ENCODE measurements at regions not wholly inside any gene's neighbourhood (a gene's known extent, or its start where the extent isn't known, plus 50 kb on each side); places are given as distances from the start of the nearest gene placed in this dataset.
A peak's percentile ranks its signal among the peaks of the same experiment; 100 is the strongest.
"Not testable (repeated sequence)": the region's sequence is repeated elsewhere in the genome, so short reads cannot be mapped to it uniquely, and the experiment has no call there.

- not testable (repeated sequence) for DNase-seq (ENCODE audit: low read depth in 3 of 3, low spot score in 2 of 3)
Measured at GRCh38 chr6:27047725-27048124, 199.8 kb upstream of the PRSS16 start.

DNA sequence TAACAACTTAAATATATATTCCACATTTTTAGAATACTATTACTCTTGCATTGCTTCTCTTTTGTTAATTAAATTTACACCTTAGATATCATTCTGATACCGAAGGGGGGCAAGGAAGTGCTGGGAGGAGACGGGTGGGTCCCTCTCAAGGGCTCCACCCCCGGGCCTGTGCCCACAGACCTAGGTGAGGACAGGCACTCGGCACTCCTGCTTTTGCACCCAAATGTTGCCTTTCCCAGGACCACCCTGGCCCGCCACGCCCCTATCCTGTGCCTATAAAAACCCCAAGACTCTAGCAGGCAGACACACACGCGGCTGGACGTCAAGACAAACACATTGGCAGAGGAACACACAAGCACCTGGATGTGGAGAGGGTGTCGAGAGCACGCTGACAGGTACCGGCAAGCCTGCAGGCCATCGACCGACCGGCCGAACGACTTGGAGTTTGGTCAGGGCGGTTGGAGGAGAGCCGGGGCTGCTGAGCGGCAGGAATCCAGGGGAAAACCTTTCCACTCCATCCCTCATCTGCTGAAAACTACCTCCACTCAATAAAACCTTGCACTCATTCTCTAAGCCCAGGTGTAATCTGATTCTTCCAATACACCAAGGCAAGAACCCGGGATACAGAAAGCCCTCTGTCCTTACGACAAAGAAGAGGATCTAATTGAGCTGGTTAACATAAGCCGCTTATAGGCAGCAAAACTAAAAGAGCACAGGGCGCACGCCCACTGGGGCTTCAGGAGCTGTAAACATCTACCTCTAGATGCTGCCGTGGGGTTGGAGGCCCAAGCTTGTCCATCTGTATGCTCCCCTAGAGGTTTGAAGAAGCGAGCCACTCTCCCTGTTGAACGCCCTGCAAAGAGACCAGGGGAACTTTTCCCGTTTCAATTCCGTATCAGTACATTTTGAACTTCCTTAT is 197.4 kb upstream of the PRSS16 start:
- DNase-seq (ENCODE audit: low read depth in 3 of 3, low spot score in 2 of 3) = no peak

- DNase-seq (ENCODE audit: low read depth in 3 of 3, low spot score in 2 of 3) = not testable (repeated sequence)
Measured at GRCh38 chr6:27052082-27052730, 195.3 kb upstream of the PRSS16 start.

GRCh38 chr6:27052731-27053082 is 194.8 kb upstream of the PRSS16 start:
- no peak for DNase-seq (ENCODE audit: low read depth in 3 of 3, low spot score in 2 of 3)

DNA sequence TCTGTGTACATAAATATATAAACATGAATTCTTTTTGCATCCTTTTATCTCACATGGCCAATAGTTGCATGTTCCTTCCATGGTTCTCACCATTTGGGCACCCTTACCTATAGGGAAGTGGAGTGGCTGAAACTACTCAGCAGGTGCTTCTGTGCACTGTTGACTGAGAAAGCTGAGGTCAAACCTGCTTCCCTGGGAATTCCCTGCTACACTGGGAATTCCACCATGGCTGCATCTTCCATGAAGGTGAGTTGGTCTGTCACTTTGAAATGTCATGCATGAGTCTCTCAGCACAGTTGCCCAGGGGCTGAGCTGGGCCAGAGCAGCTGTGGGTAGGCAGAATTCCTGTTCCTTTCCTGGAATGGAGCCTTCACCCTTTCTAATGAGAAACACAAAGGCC is 193.8 kb upstream of the PRSS16 start:
- no peak for DNase-seq (ENCODE audit: low read depth in 3 of 3, low spot score in 2 of 3)

- DNase-seq (ENCODE audit: low read depth in 3 of 3, low spot score in 2 of 3) = no peak
Measured at GRCh38 chr6:27056615-27057014, 190.9 kb upstream of the PRSS16 start.

- no peak for DNase-seq (ENCODE audit: low read depth in 3 of 3, low spot score in 2 of 3)
Measured at GRCh38 chr6:27059621-27060425, 187.7 kb upstream of the PRSS16 start.

DNA sequence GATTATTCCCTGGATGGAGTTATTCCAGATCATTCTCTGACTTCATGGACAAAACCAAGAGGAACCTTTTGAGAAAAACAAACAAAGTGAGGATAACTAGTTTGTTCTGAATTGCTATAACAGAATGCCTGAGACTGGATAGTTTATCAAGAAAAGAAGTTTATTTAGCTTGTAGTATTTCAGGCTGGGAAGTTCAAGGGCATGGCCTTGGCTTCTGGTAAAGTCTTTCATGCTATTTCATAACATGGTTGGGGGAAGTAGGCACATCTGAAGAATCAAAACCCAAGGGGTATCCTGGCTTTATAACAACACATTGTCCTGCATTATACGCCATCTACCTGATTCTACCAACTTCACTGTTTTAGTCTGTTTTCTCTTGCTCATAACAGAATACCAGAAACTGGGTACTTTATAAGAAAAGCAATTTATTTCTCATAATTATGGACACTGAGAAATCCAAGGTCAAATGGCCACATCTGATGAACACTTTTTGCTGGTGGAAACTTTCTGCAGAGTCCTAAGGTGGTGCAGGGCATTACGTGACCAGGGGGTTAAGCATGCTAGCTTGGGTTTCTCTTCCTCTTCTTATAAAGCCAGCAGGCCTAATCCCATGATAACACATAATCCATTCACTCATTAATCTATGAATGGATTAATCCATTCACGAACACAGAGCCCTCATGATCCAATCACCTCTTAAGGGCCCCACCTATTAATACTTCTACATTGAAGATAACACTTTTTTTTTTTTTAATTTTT is 186.1 kb upstream of the PRSS16 start:
- no peak for DNase-seq (ENCODE audit: low read depth in 3 of 3, low spot score in 2 of 3)

GRCh38 chr6:27062755-27063154 is 184.7 kb upstream of the PRSS16 start:
- no peak for DNase-seq (ENCODE audit: low read depth in 3 of 3, low spot score in 2 of 3)

GRCh38 chr6:27065183-27065582 is 182.3 kb upstream of the PRSS16 start:
- no peak for DNase-seq (ENCODE audit: low read depth in 3 of 3, low spot score in 2 of 3)

DNA sequence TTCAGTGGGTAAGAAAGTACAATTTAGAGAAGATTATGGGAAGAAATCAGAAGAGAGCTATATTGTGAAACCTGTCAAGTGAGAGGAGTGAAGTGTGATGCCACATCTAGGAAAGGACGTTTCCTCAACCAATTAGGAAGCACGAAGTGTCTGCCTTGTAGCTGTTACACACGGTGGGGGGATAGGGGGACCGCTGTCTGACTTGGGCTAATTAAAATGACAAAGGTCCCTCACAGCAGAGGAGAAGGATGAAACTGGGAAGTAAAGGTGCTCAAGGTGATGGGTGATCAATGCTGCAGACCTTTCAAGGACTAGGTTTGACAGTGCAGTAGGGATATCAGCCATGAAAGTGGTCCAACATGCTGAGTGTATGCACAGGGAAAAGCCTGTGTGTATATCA is 181.1 kb upstream of the PRSS16 start:
- no peak for DNase-seq (ENCODE audit: low read depth in 3 of 3, low spot score in 2 of 3)

- no peak for DNase-seq (ENCODE audit: low read depth in 3 of 3, low spot score in 2 of 3)
Measured at GRCh38 chr6:27066802-27067201, 180.7 kb upstream of the PRSS16 start.

GRCh38 chr6:27073441-27073840 is 174.1 kb upstream of the PRSS16 start:
- DNase-seq (ENCODE audit: low read depth in 3 of 3, low spot score in 2 of 3) = no peak

DNA sequence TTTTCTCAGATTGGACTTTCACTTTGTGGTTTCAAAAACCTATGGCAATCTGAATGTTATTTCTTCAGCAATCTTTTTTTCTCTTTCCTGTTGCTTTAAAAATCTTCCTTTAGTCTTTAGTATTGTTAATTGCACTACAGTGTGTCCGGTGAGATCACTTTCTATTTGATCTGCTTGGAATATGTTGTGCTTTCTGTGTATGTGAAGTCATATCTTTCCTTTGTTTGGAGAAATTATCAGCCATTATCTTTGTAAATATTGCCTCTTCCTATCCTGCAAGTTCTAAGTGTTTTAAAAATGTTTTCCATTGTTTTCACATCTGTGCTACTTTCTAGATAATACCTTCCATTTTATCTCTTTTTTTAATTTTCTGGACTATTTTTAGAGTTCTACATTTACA is 171.4 kb upstream of the PRSS16 start:
- DNase-seq (ENCODE audit: low read depth in 3 of 3, low spot score in 2 of 3) = no peak

DNA sequence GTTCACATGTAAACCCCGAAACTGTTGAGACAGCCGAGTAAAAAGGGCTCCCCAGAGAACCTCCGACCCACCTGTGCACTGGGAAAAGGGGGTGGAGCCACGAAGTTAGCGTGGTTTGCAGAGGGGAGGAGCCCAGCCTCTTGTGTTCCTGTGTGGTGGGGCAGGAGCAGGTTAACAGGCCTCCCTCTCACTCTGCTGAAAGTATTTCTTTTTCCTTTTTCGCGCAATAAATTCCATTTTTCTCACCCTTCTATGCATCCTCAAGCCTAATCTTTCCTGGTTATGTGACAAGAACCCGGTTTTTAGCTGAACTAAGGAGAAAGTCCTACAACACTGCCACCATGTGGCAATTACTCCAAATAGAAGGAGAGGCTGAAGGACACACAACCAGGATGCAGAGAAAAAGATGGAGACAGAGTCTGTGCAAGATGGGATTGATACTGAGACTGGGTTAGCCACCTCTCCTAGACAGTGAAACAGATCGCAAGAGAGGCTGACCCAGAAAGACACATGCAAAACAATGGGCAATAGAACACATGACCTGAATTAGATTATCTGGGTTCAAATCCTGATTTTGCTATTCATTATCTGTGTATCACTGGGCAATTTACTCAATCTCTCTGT is 168.7 kb upstream of the PRSS16 start:
- DNase-seq (ENCODE audit: low read depth in 3 of 3, low spot score in 2 of 3) = peak; percentile 39 to 67 (median 58)

- no peak for DNase-seq (ENCODE audit: low read depth in 3 of 3, low spot score in 2 of 3)
Measured at GRCh38 chr6:27081188-27081587, 166.3 kb upstream of the PRSS16 start.

DNA sequence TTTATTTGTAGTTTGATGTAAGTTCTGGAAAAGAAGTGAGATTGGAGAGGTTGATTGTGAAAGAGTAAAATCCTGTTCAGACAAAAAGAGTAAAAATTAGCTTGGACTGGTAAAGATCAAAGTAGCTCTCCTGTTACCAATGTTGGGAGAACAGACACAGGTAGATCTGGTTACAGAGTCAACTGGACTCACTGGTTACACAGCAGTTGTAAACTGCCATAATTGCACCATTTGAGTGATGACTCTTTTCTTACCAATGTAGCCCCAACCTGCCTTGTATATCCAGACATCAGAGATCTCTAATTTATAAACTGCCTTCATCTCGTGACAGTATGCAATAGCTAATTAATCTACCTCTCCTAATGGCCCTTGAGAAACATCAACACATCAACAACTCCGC is 165.6 kb upstream of the PRSS16 start:
- no peak for DNase-seq (ENCODE audit: low read depth in 3 of 3, low spot score in 2 of 3)

DNA sequence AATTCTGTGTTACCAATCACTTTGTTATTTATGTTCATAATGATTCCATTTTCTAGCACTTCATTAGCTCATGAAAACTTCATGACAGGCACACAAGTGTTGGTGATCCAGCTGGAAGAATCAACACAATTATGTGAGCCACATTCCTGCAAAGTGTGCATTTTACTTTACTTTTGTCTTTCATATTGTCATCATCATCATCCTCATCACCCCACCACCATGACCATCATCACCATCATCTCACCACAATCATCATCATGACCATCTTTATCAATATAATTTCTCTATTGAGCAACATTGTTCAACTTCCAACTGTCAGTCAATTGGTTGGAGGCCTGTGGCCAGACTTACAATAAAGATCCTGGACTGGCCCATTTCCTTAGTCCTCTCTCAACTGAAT is 159.4 kb upstream of the PRSS16 start:
- DNase-seq (ENCODE audit: low read depth in 3 of 3, low spot score in 2 of 3) = no peak

- no peak for DNase-seq (ENCODE audit: low read depth in 3 of 3, low spot score in 2 of 3)
Measured at GRCh38 chr6:27091661-27092315, 155.7 kb upstream of the PRSS16 start.

GRCh38 chr6:27092316-27092692 is 155.2 kb upstream of the PRSS16 start:
- DNase-seq (ENCODE audit: low read depth in 3 of 3, low spot score in 2 of 3) = no peak
